Right atrium auricular region (tissue), 2 donors: ENCODE measurements at regions not wholly inside any gene's neighbourhood (a gene's known extent, or its start where the extent isn't known, plus 50 kb on each side); places are given as distances from the start of the nearest gene placed in this dataset.

ENCODE experiments used
- DNase-seq: peaks from one replicate; pipeline ENCODE4 v3.0.0-alpha.2; 2019; ENCODE audit warnings: low spot score
- H3K27ac ChIP-seq, 2 donors: fragments of 200-600 bp; sonication (generic); 1 replicate in 1 of 2; 2 replicates in 1 of 2; pipeline ENCODE4 v1.5.1; 2016 to 2019
- H3K27me3 ChIP-seq, 2 donors: fragments of 200-600 bp; sonication (generic); one replicate each; pipeline versions ENCODE4 v1.5.1 to v1.6.0; 2017 to 2019
- H3K36me3 ChIP-seq: fragments of 200-600 bp; sonication (generic); one replicate; pipeline ENCODE4 v1.5.1; 2016
- H3K4me1 ChIP-seq, 2 donors: fragments of 200-600 bp; sonication (generic); one replicate each; pipeline versions ENCODE4 v1.5.1 to v1.6.0; 2017 to 2019
- H3K4me3 ChIP-seq, 2 donors: fragments of 200-600 bp; sonication (generic); 1 replicate in 1 of 2; 2 replicates in 1 of 2; pipeline ENCODE4 v1.5.1; 2017 to 2019; ENCODE audit warnings: mild to moderate bottlenecking in 1 of 2, moderate library complexity in 1 of 2
- H3K9me3 ChIP-seq, 2 donors: fragments of 200-600 bp; sonication (generic); one replicate each; pipeline ENCODE4 v1.5.1; 2019
- CTCF ChIP-seq, 2 donors: fragments of 200-600 bp; sonication (generic); IDR thresholded peaks; one replicate each; pipeline ENCODE4 v1.5.1; 2019; ENCODE audit warnings: antibody characterized with exemption in 2 of 2

- H3K27ac ChIP-seq = no peak overlapping the region
- TF ChIP-seq CTCF (IDR thresholded peaks at IDR 0.05) = no peak
- no peaks in the 10 kb centered on the region for H3K4me1 ChIP-seq
- no peak for DNase-seq
- H3K36me3 ChIP-seq = no peaks in the 10 kb centered on the region
- no peaks in the 10 kb centered on the region for H3K27me3 ChIP-seq
- H3K9me3 ChIP-seq = no peaks in the 10 kb centered on the region
- no peak overlapping the region for H3K4me3 ChIP-seq
Measured at GRCh38 chr18:34357944-34358580, 133.3 kb upstream of the NOL4 start.

GRCh38 chr18:34358923-34359322 is 134.2 kb upstream of the NOL4 start:
- DNase-seq = no peak
- Histone ChIP-seq H3K36me3 (no peaks in the 10 kb centered on the region), H3K27me3 (no peaks in the 10 kb centered on the region), H3K4me3 (no peak overlapping the region), H3K9me3 (no peaks in the 10 kb centered on the region), H3K4me1 (no peaks in the 10 kb centered on the region), H3K27ac (no peak overlapping the region)
- no peak for TF ChIP-seq CTCF (IDR thresholded peaks at IDR 0.05)

GRCh38 chr18:34364699-34365098 is 140.0 kb upstream of the NOL4 start:
- TF ChIP-seq CTCF (IDR thresholded peaks at IDR 0.05) = no peak
- H3K4me3 ChIP-seq = no peak overlapping the region
- DNase-seq = no peak
- no peak overlapping the region for H3K27ac ChIP-seq
- no peaks in the 10 kb centered on the region for H3K36me3 ChIP-seq
- no peaks in the 10 kb centered on the region for H3K27me3 ChIP-seq
- no peaks in the 10 kb centered on the region for H3K9me3 ChIP-seq
- no peaks in the 10 kb centered on the region for H3K4me1 ChIP-seq

GRCh38 chr18:34370704-34371395 is 146.1 kb upstream of the NOL4 start:
- Histone ChIP-seq H3K4me1 (no peaks in the 10 kb centered on the region), H3K36me3 (no peaks in the 10 kb centered on the region), H3K27me3 (no peaks in the 10 kb centered on the region), H3K27ac (no peak overlapping the region), H3K4me3 (no peak overlapping the region), H3K9me3 (no peaks in the 10 kb centered on the region)
- no peak for TF ChIP-seq CTCF (IDR thresholded peaks at IDR 0.05)
- DNase-seq = no peak

GRCh38 chr18:34380326-34380725 is 155.6 kb upstream of the NOL4 start:
- TF ChIP-seq CTCF (IDR thresholded peaks at IDR 0.05) = no peak
- H3K4me3 ChIP-seq = no peak overlapping the region

More at GRCh38 chr18:34380326-34380725, 155.6 kb upstream of the NOL4 start:
- H3K4me1 ChIP-seq = no peaks in the 10 kb centered on the region
- H3K9me3 ChIP-seq = no peaks in the 10 kb centered on the region
- no peak overlapping the region for H3K27ac ChIP-seq
- DNase-seq = no peak
- H3K36me3 ChIP-seq = no peaks in the 10 kb centered on the region
- H3K27me3 ChIP-seq = no peaks in the 10 kb centered on the region
